Body of pancreas (tissue), 4 donors: ENCODE measurements at regions not wholly inside any gene's neighbourhood (a gene's known extent, or its start where the extent isn't known, plus 50 kb on each side); places are given as distances from the start of the nearest gene placed in this dataset.
"Not testable (repeated sequence)": the region's sequence is repeated elsewhere in the genome, so short reads cannot be mapped to it uniquely, and the experiment has no call there.

Experiments used
- ATAC-seq: fragments of 150-250 bp; one replicate; pipeline ENCODE4 v1.9.1; 2016
- DNase-seq, 4 donors: peaks; one replicate each; pipeline ENCODE4 v3.0.0-alpha.2; 2019
- H3K27ac ChIP-seq, 4 donors: fragments of 200-600 bp; sonication (generic); 1 replicate in 3 of 4; 2 replicates in 1 of 4; pipeline versions ENCODE4 v1.5.1 to v1.6.1; 2016 to 2019; ENCODE audit warnings: mild to moderate bottlenecking in 1 of 4, mixed read lengths in 1 of 4, moderate library complexity in 1 of 4
- H3K27me3 ChIP-seq, 2 donors: fragments of 200-600 bp; sonication (generic); one replicate each; pipeline ENCODE4 v1.6.0; 2016; ENCODE audit warnings: mild to moderate bottlenecking in 1 of 2
- H3K36me3 ChIP-seq, 2 donors: fragments of 200-600 bp; sonication (generic); replicated peaks in 1 of 2; 2 replicates each; pipeline ENCODE4 v1.5.1; 2016; ENCODE audit warnings: low read depth in 2 of 2; ENCODE audit not compliant: insufficient read depth in 1 of 2
- H3K4me1 ChIP-seq: fragments of 200-600 bp; sonication (generic); one replicate; pipeline ENCODE4 v1.6.0; 2016
- H3K4me3 ChIP-seq, 2 donors: fragments of 200-600 bp; sonication (generic); 1 replicate in 1 of 2; 2 replicates in 1 of 2; pipeline ENCODE4 v1.5.1; 2016 to 2019
- H3K9me3 ChIP-seq, 3 donors: fragments of 200-600 bp; sonication (generic); 1 replicate in 2 of 3; 2 replicates in 1 of 3; pipeline ENCODE4 v1.5.1; 2016
- POLR2A ChIP-seq, 3 donors: fragments of 450-650 bp; IDR thresholded peaks; one replicate each; pipeline ENCODE4 v1.6.1; 2016; ENCODE audit warnings: antibody characterized with exemption in 3 of 3, mild to moderate bottlenecking in 2 of 3
- WGBS, 2 donors: methylation state at CpG; one replicate each; pipeline ENCODE4 v1.1.5; 2017; 5-methylcytosine and 5-hydroxymethylcytosine counted together
- intact Hi-C: fragments of 100-400 bp; cut with DNase I; formaldehyde crosslinking; loops from one replicate; pipeline ENCODE4 v1.15.1; 2023
- TF ChIP-seq, protein P1 (sequence below), 7 experiments: fragments of 450-650 bp in 4 of 7; fragments of 200-600 bp in 3 of 7; sonication (generic) in 3 of 7; IDR thresholded peaks; one replicate each; pipeline ENCODE4 v1.5.1; 2016 to 2019; ENCODE audit warnings: antibody characterized with exemption in 7 of 7

- Histone ChIP-seq H3K36me3 (no peaks in the 10 kb centered on the region), H3K27ac (no peak overlapping the region), H3K9me3 (no peaks in the 10 kb centered on the region), H3K4me3 (no peak overlapping the region), H3K27me3 (no peaks in the 10 kb centered on the region), H3K4me1 (no peaks in the 10 kb centered on the region)
- 36 to 39% methylated on average over 2 of the region's 2 CpGs for WGBS, 2 donors
- intact Hi-C loops, result no loop called here
- no peak for TF ChIP-seq POLR2A (IDR thresholded peaks at IDR 0.05)
- TF ChIP-seq, protein P1, sequence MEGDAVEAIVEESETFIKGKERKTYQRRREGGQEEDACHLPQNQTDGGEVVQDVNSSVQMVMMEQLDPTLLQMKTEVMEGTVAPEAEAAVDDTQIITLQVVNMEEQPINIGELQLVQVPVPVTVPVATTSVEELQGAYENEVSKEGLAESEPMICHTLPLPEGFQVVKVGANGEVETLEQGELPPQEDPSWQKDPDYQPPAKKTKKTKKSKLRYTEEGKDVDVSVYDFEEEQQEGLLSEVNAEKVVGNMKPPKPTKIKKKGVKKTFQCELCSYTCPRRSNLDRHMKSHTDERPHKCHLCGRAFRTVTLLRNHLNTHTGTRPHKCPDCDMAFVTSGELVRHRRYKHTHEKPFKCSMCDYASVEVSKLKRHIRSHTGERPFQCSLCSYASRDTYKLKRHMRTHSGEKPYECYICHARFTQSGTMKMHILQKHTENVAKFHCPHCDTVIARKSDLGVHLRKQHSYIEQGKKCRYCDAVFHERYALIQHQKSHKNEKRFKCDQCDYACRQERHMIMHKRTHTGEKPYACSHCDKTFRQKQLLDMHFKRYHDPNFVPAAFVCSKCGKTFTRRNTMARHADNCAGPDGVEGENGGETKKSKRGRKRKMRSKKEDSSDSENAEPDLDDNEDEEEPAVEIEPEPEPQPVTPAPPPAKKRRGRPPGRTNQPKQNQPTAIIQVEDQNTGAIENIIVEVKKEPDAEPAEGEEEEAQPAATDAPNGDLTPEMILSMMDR (IDR thresholded peaks at IDR 0.05), result no peak
- no peak for ATAC-seq
- DNase-seq, result no peak
Observed at GRCh38 chr3:68560728-68561127, 371.6 kb downstream of the TAFA4 start.

DNA sequence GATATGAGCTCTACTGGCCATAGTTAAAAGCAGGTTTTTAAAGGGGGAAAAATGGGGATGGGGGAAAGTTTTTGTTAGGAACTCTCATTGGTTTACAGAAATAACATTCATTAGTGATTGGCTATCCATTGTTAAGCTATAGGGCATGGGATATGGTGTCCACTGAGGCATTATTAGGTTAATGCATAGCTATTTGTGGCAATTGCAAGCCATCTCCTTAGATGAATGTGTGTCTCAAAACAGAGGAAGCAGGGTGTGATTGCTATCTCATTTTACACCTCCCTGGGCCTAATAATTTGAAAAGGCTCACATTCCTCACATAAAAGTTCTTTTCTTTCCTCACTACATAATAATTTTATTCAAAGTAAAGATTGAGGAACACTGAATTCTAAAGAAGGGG lies 396.6 kb downstream of the TAFA4 start:
- no peaks in the 10 kb centered on the region for H3K9me3 ChIP-seq
- DNase-seq (no peak), ATAC-seq (no peak)
- no peaks in the 10 kb centered on the region for H3K27me3 ChIP-seq
- TF ChIP-seq, protein P1 (IDR thresholded peaks at IDR 0.05), result no peak
- TF ChIP-seq POLR2A (IDR thresholded peaks at IDR 0.05), result no peak
- no peaks in the 10 kb centered on the region for H3K4me1 ChIP-seq
- H3K27ac ChIP-seq, result no peak overlapping the region
- no peaks in the 10 kb centered on the region for H3K36me3 ChIP-seq
- no peak overlapping the region for H3K4me3 ChIP-seq
- intact Hi-C loops, result no loop called here

GRCh38 chr3:68523330-68523729 lies 409.0 kb downstream of the TAFA4 start:
- Histone ChIP-seq H3K4me1 (no peaks in the 10 kb centered on the region), H3K9me3 (no peaks in the 10 kb centered on the region), H3K27me3 (no peaks in the 10 kb centered on the region), H3K27ac (no peak overlapping the region), H3K4me3 (no peak overlapping the region), H3K36me3 (no peaks in the 10 kb centered on the region)
- intact Hi-C loops, result no loop called here
- ATAC-seq (no peak), DNase-seq (no peak)
- TF ChIP-seq POLR2A (IDR thresholded peaks at IDR 0.05), result no peak
- TF ChIP-seq, protein P1 (IDR thresholded peaks at IDR 0.05), result no peak

DNA sequence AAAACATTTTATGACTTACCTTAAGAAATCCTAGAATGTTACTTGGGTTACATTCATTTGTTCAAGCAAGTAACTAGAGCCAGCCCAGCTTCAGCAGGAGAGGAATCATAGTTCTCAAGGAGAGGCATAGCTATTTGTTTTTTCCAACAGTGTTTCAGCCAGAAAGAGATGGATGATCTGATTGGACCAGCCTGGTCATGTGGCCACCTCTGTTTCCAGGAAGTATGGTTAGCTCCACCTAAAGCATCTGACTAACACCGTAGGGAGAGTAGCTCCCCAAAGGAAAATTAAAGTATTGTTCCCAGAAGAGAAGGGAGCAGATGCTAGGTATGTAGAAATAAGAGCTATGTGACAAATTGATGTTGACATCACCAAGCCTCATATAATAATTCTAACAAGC lies 417.1 kb downstream of the TAFA4 start:
- WGBS, 2 donors, result 42 to 48% methylated on average over 1 of the region's 1 CpG
- intact Hi-C loops, result no loop called here
- Histone ChIP-seq H3K4me3 (no peak overlapping the region), H3K36me3 (no peaks in the 10 kb centered on the region), H3K27me3 (no peaks in the 10 kb centered on the region), H3K4me1 (no peaks in the 10 kb centered on the region), H3K9me3 (no peaks in the 10 kb centered on the region), H3K27ac (no peak overlapping the region)
- no peak for TF ChIP-seq POLR2A (IDR thresholded peaks at IDR 0.05)
- TF ChIP-seq, protein P1 (IDR thresholded peaks at IDR 0.05), result no peak
- no peak for ATAC-seq
- no peak for DNase-seq

DNA sequence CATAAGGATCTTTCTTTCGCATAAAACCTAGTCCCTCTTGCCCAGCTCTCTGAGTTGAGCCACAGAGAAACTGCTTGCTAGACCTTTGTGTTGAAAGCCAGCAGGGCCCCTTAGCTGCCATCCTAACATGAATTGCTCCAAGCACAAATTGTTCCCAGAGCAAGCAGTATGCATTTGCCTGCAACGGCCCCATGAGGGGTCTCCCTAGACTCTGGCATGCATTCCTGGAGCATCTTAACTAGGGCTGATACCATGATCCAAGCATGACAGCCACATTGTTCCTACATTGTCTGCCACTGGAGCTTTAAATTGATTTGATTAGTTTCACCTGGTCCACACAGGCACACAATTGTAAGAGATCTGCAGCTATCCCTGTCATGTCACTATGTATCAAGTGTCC lies 428.1 kb downstream of the TAFA4 start:
- Histone ChIP-seq H3K4me1 (no peaks in the 10 kb centered on the region), H3K9me3 (no peaks in the 10 kb centered on the region), H3K27ac (no peak overlapping the region), H3K4me3 (no peak overlapping the region), H3K27me3 (no peaks in the 10 kb centered on the region), H3K36me3 (no peaks in the 10 kb centered on the region)
- TF ChIP-seq, protein P1 (IDR thresholded peaks at IDR 0.05), result no peak
- no peak for TF ChIP-seq POLR2A (IDR thresholded peaks at IDR 0.05)
- 40 to 62% methylated on average over 2 of the region's 2 CpGs for WGBS, 2 donors
- ATAC-seq (no peak), DNase-seq (no peak)
- intact Hi-C loops, result no loop called here

DNA sequence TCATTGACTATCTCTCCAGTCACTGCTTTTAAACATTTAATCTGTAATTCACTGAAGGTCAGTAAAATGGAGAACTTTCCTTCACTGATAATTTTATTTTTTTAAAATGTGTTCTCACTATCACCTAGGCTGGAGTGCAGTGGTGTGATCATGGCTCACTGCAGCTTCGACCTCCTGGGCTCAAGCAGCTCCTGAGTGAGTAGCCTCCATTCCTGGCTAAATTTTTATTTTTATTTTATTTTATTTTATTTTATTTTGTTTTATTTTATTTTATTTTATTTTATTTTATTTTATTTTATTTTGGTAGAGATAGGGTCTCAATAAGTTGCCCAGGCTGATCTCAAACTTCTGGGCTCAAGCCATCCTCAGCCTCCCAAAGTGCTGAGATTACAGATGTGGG lies 446.5 kb downstream of the TAFA4 start:
- H3K4me1 ChIP-seq, intact Hi-C loops, H3K9me3 ChIP-seq, H3K4me3 ChIP-seq, DNase-seq, H3K27ac ChIP-seq, H3K27me3 ChIP-seq, ATAC-seq, H3K36me3 ChIP-seq: not testable (repeated sequence)
- WGBS, 2 donors, result 55 to 72% methylated on average over 1 of the region's 1 CpG
